ENCODE measurements at regions not wholly inside any gene's neighbourhood (a gene's known extent, or its start where the extent isn't known, plus 50 kb on each side); places are given as distances from the start of the nearest gene placed in this dataset.
"Not testable (repeated sequence)": the region's sequence is repeated elsewhere in the genome, so short reads cannot be mapped to it uniquely, and the experiment has no call there.

DNA sequence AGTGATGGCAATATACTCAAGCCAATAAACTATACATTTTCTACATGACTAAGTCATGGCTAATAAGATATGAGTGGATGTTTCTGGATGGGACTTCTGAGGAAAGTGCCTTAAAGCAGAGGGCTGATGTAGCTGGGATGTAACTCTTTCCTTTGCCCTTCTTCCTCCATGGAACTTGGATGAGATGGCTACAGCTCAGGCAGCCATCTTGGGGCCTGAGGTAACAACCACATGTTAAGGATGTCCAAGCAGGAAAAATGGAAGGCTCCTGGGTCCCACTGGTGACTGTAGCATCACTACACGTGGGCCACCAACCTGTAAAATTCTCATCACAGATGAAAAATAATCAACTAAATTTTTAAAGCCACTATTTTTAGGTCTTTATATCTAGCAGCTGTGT lies 54.4 kb upstream of the GRIP1 start:
- no peak for DNase-seq

GRCh38 chr12:66733839-66734238 lies 55.0 kb upstream of the GRIP1 start:
- DNase-seq, result no peak

DNA sequence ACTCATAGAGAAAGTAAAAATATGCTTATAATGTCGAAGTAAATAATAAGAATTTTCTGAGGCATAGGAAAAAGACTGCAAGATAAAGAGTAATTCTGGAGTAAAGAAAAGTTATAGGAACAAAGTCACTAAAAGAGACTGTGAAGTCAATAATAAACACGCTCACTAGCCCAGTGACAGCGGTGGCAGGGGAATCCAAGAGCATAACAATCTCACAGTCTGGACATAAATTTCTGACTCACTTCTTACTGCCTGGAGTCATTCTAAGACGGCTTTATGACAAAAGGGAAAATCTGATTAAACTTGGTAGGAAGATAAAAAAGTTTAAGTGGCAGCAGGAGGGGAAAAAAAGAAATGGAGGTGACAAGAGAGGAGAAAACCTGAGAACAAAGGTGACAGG lies 56.4 kb upstream of the GRIP1 start:
- DNase-seq, result no peak

DNA sequence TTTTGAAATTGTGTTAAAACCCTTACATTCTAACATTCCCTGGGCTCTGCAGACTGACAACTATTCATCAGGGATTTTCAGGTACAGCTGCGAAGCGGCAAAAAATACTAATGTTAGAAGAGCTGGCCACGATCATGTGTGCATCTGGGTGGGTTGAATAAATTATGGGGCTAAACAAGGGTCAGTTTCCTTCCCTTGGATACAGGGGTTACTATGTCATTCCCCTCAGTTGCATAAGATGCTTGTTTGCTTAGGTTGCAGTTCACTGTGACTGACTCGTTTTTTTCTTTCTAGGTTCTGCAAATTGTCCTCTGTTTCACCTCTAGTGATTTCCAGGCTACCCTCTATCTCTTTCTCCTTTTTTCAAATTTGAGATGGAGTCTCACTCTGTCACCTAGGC lies 58.1 kb upstream of the GRIP1 start:
- no peak for DNase-seq

- no peak for DNase-seq
These were observed 60.4 kb upstream of the GRIP1 start for GRCh38 chr12:66739266-66739665.

GRCh38 chr12:66739940-66740651 lies 61.2 kb upstream of the GRIP1 start:
- DNase-seq, result no peak

DNA sequence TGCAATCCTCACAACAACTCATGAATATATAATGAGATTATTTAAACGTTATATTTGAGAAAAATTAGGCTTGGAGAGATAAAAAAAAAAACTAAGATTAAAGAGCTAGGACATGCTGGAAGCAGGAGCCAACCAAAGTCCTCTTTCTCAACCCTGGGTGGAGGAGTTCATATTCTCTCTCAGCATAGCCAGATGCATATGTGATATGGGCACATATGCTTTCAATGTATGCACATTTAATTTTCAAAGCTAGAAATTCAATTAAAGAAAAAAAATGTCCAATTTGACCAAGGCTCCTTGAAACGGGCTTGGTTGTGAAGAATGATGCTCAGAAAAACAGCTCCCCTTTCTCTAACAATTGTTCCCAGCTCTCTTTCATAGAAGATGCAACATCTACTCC lies 61.9 kb upstream of the GRIP1 start:
- DNase-seq, result no peak

DNA sequence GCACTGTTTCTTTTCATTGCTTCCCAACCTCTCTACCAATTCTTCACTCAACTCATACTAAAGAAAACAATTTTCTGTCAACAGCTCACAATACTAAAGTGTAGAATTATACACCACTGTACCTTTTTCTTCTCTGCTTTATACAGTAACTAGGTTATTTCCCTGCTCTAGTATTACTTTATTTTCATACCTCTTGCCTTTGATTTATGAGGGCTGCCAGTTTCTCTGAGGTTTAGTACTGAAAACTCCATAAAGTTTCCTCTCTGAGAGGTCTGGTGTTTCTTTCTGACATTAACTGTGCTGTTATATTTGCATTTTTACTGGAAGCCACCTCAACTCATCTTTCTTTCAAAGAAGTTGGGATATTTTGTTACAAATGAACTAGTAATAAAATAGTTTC lies 63.0 kb upstream of the GRIP1 start:
- DNase-seq, result no peak

DNA sequence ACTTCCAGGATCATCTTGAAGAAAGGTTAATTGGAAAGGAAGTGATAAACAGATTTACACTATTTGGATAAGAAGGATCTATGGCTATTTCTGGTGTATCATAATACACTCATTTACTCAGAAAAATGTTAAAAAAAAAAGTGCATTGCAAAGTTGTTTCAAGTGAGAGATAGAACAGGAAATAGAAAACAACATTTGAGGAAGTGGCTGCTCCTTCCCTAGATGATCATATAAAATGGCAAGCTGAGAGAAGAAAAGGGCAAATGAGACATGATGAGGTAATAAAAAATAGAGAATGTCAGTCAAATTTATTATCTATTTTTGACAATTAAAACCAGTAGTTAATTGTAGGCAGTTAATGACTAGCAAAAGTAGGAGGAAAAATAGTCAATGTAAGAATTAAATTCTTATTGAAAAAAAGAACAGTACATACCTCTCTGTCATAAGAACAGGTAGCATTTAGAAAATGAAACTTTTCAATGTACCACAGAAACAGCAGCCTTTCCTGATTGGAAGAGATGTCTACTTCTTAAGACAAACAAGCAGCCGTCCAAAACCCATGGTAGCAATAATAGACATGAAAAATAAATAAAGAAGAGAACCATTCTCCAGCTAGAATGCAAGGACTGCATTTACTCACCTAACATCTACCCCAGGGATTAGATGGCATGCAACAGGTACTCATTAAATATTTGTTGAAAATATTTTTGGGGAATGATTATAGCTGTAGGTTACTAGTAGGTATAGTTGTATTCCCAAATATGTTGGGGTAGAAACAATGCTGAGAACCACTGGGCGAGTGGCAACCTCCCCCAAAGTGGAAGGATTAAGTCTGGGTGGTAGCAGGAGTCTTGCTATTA lies 63.9 kb upstream of the GRIP1 start:
- DNase-seq, result no peak

DNA sequence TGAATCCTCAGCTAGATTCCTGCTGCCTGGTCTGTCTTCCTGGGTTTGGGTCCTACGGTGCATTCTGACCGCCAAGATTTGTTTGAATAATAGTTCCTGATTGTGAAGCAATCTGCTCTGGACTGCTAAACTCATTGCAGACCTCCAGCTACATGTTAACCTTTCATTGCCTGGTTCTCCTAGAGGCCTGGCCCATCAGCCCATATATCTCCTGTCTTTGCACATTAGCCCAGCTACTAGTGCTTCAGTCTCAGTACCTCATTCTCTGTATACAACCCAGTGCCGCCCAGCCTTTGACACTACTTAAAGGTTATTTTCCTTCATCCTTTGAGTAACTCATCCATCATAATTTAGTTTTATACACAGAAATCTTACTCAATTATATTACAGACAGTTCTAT lies 65.6 kb upstream of the GRIP1 start:
- no peak for DNase-seq

DNA sequence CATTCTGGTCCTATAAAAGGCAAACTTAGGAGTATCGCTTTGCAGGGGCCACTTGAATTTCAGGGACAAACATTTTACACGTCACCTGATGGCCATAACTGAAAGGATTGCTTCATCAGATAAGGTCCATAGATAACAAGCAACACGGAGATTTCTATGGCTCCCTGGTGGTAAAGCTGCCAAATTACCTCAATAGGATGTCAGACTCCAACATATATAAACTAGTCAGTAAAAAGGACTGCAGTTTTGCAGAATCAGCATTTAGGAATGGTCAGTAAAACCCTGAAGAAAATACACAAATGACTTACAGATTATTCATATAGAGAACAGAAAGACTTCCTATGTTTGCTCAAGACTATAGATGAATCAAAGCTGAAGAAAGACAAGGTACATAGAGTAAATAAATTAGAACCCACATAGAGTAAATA lies 66.1 kb upstream of the GRIP1 start:
- DNase-seq, result no peak

- DNase-seq, result no peak
These were observed 67.8 kb upstream of the GRIP1 start for GRCh38 chr12:66746489-66747201.

- DNase-seq, result no peak
These were observed 72.7 kb upstream of the GRIP1 start for GRCh38 chr12:66751432-66752113.

- no peak for DNase-seq
These were observed 74.9 kb upstream of the GRIP1 start for GRCh38 chr12:66753810-66754209.

- DNase-seq, result no peak
These were observed 77.0 kb upstream of the GRIP1 start for GRCh38 chr12:66755727-66756395.

- no peak for DNase-seq
These were observed 77.8 kb upstream of the GRIP1 start for GRCh38 chr12:66756631-66757030.

DNA sequence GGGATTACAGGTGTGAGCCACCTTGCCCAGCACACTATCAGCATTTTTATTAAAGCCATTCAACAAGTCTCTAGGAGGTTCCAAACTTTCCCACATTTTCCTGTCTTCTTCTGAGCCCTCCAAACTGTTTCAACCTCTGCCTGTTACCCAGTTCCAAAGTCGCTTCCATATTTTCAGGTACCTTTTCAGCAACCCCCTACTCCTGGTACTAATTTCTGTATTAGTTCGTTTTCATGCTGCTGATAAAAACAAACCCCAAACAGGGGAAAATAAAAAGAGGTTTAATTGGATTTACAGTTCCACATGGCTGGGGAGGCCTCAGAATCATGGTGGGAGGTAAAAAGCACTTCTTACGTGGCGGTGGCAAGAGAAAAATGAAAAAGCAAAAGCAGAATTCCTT lies 81.2 kb upstream of the GRIP1 start:
- not testable (repeated sequence) for DNase-seq

DNA sequence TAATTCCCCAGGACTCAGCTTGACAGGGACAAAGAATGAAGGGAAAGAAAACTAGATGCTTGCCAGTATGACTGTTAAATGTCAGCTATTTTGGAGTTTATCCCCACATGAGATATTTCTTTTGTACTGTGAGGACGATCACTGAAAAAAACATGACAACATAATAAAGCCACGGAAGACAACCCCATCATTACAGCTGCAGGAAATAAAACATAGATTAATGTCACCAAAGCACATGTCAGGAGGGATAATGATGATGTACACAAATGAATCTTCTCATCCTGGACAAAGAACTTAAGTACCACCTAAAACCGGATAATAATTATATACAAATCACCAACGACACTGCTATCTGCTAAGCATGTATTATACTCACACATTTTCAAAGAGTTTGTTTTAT lies 84.6 kb upstream of the GRIP1 start:
- no peak for DNase-seq

DNA sequence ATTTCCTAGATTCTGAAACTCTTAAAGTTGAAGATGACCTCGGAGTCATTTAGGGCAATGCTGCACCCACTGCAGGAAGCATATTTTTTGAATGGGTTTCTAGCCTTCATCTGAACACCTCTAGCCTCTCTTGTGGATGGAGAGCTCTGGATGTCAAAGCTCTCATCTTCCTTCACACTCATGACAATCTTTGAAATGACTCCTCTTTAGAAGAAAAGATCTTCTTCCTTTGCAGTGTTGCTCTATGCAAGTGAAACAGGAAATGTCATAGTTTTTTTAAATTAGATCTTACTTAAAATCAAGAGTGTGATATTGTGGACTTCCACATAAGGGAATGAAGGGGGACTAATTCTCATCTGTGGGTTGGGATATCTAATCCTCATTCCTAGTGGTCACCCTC lies 86.3 kb upstream of the GRIP1 start:
- no peak for DNase-seq

- DNase-seq, result no peak
These were observed 88.7 kb upstream of the GRIP1 start for GRCh38 chr12:66767536-66767935.

DNA sequence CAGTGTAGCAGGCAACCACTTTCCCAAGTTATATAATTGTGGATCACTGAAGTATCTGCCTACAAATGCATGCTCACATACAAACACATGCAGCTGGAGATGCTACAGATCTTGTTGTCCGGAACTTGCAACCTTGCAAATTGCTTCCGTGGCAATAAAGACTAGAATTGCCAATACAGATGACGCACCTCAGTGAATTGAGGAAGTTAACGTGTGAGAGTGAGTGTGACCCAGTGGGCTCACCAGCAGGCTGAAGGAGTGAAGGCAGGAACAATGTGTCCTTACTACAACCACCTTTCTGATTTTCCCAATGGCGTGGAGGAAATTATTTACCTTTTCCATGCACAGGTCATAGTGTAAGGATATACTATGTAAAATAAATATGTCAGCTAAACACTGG lies 89.4 kb upstream of the GRIP1 start:
- DNase-seq, result no peak

GRCh38 chr12:66774929-66775328 lies 96.1 kb upstream of the GRIP1 start:
- DNase-seq, result no peak

DNA sequence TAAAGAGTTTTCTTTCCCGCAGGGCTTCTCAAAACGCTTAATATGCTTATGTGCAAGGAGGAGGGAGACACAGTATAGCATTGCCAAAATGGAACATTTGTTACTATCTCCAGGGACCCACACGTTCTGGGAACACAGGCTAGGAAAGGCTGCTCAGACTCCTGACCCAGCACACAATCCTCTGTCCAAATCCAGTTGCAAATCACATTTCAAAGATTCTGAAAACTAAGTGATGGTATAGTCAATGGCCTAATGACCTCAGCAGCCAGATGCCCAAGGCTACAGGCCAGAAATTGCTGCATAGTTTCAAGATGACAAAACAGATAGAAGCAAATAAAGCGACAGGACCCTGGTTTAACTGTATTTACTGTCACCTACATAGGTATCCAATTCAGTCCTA lies 97.0 kb upstream of the GRIP1 start:
- DNase-seq, result no peak
